Endothelial cell (in vitro differentiated cells): ENCODE measurements at regions not wholly inside any gene's neighbourhood (a gene's known extent, or its start where the extent isn't known, plus 50 kb on each side); places are given as distances from the start of the nearest gene placed in this dataset.
A peak's percentile ranks its signal among the peaks of the same experiment; 100 is the strongest.

Source experiments
- DNase-seq: peaks from one replicate; pipeline ENCODE4 v3.0.0; 2021; ENCODE audit warnings: low spot score
- H3K27ac Mint-ChIP-seq: one replicate; pipeline ENCODE4 v1.8.0; 2021; ENCODE audit warnings: mixed read lengths, inconsistent platforms; ENCODE audit not compliant: unreplicated experiment
- H3K27me3 Mint-ChIP-seq: one replicate; pipeline ENCODE4 v1.8.0; 2021; ENCODE audit warnings: mild to moderate bottlenecking, moderate library complexity, mixed read lengths, inconsistent platforms; ENCODE audit not compliant: unreplicated experiment
- H3K36me3 Mint-ChIP-seq: one replicate; pipeline ENCODE4 v1.8.0; 2021; ENCODE audit warnings: mild to moderate bottlenecking, low read depth, mixed read lengths, inconsistent platforms; ENCODE audit not compliant: unreplicated experiment
- H3K4me1 Mint-ChIP-seq: one replicate; pipeline ENCODE4 v1.8.0; 2021; ENCODE audit warnings: mild to moderate bottlenecking, mixed read lengths, inconsistent platforms; ENCODE audit not compliant: unreplicated experiment
- H3K4me3 Mint-ChIP-seq: one replicate; pipeline ENCODE4 v1.8.0; 2021; ENCODE audit warnings: mild to moderate bottlenecking, mixed read lengths, inconsistent platforms; ENCODE audit not compliant: unreplicated experiment
- H3K9me3 Mint-ChIP-seq: one replicate; pipeline ENCODE4 v1.8.0; 2021; ENCODE audit warnings: mixed read lengths, inconsistent platforms; ENCODE audit not compliant: unreplicated experiment
- TF ChIP-seq, protein P1 (sequence below): fragments of 200-600 bp; sonication (generic); IDR thresholded peaks from one replicate; pipeline ENCODE4 v1.5.0; 2021; ENCODE audit warnings: antibody characterized with exemption; ENCODE audit not compliant: unreplicated experiment

DNA sequence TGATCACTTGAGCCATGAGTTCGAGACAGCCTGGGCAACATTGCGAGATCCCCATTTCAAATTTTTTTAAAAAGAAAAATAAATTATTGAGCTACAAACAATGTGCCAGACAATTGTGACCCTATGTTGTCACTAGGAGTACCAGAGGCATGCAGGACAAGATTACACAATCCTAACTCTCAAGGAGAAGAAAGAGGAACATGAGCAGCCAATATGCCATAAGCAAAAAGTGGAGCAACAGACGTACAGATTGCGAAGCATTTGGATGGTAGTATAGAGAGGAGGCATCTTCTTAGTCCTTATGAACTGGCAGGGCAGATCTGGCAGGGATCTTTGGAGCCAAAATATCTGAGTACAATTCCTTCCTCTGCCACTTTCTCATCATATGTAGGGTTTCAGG, 156.4 kb downstream of the OR2B2 start:
- Mint-ChIP-seq H3K27ac (no peak overlapping the region), H3K36me3 (no peaks in the 10 kb centered on the region), H3K27me3 (peaks cover 9% of the 10 kb centered on the region), H3K4me3 (no peak overlapping the region), H3K4me1 (peaks cover 35% of the 10 kb centered on the region), H3K9me3 (no peaks in the 10 kb centered on the region)
- TF ChIP-seq, protein P1, sequence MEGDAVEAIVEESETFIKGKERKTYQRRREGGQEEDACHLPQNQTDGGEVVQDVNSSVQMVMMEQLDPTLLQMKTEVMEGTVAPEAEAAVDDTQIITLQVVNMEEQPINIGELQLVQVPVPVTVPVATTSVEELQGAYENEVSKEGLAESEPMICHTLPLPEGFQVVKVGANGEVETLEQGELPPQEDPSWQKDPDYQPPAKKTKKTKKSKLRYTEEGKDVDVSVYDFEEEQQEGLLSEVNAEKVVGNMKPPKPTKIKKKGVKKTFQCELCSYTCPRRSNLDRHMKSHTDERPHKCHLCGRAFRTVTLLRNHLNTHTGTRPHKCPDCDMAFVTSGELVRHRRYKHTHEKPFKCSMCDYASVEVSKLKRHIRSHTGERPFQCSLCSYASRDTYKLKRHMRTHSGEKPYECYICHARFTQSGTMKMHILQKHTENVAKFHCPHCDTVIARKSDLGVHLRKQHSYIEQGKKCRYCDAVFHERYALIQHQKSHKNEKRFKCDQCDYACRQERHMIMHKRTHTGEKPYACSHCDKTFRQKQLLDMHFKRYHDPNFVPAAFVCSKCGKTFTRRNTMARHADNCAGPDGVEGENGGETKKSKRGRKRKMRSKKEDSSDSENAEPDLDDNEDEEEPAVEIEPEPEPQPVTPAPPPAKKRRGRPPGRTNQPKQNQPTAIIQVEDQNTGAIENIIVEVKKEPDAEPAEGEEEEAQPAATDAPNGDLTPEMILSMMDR, result no peak
- DNase-seq, result no peak

DNA sequence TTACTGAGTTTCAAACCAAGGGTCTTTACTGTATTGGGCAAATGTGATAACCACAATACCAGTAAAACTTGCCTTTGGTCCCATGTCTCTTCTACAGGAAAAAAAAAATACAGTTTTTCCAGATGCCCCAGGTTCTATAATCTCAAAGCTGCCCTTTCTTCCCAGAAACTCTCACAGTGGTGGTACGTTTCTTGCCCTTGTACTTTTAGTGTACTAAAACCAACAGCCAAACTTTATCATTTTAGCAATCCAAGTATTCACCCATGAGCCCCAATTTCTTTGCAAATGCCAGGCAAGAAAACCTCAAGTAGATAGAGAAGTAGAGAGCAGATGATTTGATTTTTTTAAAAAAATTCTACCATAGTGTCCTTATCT, 157.8 kb downstream of the OR2B2 start:
- TF ChIP-seq, protein P1, result no peak
- no peaks in the 10 kb centered on the region for H3K36me3 Mint-ChIP-seq
- H3K9me3 Mint-ChIP-seq, result no peaks in the 10 kb centered on the region
- no peak overlapping the region for H3K27ac Mint-ChIP-seq
- H3K27me3 Mint-ChIP-seq, result peaks cover 9% of the 10 kb centered on the region
- H3K4me1 Mint-ChIP-seq, result peaks cover 27% of the 10 kb centered on the region
- H3K4me3 Mint-ChIP-seq, result peak overlapping the region; percentile 27
- no peak for DNase-seq

DNA sequence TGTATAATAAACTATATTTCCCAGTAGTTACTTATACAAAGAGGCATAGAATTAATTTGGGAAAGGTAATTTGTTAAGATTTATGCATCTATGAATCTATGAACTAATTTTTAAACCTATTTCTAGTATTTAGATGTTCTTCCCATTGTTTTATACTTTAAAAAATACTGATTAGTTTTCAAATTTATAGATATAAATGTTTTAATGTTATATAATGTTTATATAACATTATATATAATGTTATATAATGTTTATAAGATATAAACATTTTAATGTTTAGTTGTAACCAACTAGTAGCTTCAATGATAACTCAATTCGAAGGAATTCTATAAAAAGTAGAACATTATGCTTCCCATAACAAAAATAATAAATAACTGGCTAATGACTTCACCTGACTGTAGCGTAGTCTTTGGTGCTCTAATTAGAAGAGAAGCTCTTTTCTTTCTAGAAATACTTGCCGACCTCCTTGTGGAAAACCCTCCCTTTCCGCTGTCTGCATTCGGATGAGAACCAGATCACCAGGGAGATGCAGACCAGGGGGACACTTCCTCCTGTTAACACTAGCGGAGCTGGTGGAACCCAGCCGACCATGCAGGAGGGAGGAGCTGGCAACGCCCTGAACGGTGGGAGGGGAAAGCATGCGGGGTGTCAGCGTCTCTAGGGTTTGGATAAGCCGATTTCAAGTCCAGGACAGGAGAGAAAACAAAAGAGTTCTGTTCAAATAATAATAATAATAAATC, 158.4 kb downstream of the OR2B2 start:
- TF ChIP-seq, protein P1, result no peak
- H3K4me3 Mint-ChIP-seq, result peak overlapping the region; percentile 99
- peaks cover 22% of the 10 kb centered on the region for H3K4me1 Mint-ChIP-seq
- H3K36me3 Mint-ChIP-seq, result no peaks in the 10 kb centered on the region
- H3K27ac Mint-ChIP-seq, result peak overlapping the region; percentile 76
- H3K27me3 Mint-ChIP-seq, result peaks cover 9% of the 10 kb centered on the region
- H3K9me3 Mint-ChIP-seq, result no peaks in the 10 kb centered on the region
- peak; percentile 69 for DNase-seq

DNA sequence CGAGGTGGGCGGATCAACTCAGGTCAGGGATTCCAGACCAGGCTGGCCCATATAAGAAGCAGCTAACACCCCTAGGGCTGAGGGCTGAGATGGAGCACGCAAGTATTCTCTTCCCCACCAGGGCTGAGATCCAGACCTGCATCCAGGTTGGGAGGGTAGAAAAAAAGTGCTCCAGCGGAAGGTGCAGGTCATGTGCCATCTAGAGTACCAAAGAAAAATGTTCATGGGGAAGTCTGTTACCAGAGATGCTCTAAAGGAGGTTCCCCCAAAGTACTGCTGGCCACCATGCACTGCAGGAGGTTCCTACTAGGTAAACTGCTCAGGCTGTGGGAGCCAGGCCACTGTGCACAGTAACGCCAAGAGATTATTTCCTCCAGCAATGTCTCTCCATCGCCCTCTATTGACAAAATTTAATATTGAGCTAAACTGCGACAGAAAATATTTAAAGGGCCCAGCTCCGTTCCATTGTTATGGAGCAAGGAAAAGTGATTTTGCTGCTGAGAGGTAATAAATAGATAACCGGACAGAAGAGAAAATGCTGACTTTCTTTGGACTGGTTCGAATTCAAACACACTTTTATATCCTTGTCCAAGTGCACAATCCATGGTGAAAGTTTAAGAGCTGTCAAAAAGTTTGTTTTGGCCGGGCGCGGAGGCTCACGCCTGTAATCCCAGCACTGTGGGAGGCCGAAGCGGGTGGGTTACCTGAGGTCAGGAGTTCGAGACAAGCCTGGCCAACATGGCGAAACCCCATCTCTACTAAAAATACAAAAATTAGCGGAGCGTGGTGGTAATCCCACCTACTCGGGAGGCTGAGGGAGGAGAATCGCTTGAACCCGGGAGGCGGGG, 159.9 kb downstream of the OR2B2 start:
- TF ChIP-seq, protein P1, result peak; percentile 80
- no peaks in the 10 kb centered on the region for H3K9me3 Mint-ChIP-seq
- H3K4me3 Mint-ChIP-seq, result peak overlapping the region; percentile 99
- peaks cover 15% of the 10 kb centered on the region for H3K4me1 Mint-ChIP-seq
- no peaks in the 10 kb centered on the region for H3K36me3 Mint-ChIP-seq
- peak; percentile 57 for DNase-seq
- peaks cover 9% of the 10 kb centered on the region for H3K27me3 Mint-ChIP-seq
- H3K27ac Mint-ChIP-seq, result peak overlapping the region; percentile 59

DNA sequence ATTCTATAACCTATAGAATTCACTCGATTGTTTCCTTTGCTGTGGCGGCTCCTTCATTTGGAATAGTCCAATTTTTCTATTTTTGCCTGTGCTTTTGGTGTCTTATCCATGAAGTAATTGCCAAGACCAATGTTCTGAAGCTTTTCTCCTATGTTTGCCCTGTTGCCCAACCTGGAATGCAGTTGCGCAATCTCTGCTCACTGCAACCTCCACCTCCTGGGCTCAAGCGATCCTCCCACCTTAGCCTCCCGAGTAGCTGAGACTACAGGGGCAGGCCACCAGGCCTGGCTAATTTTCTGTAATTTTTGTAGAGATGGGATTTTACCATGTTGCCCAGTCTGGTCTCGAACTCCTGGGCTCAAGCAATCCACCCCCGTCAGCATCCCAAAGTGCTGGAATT, 163.5 kb downstream of the OR2B2 start:
- TF ChIP-seq, protein P1, result no peak
- no peaks in the 10 kb centered on the region for H3K9me3 Mint-ChIP-seq
- peaks cover 10% of the 10 kb centered on the region for H3K27me3 Mint-ChIP-seq
- no peak for DNase-seq
- no peak overlapping the region for H3K4me3 Mint-ChIP-seq
- peaks cover 13% of the 10 kb centered on the region for H3K4me1 Mint-ChIP-seq
- no peak overlapping the region for H3K27ac Mint-ChIP-seq
- H3K36me3 Mint-ChIP-seq, result no peaks in the 10 kb centered on the region
